Neural crest cell (in vitro differentiated cells): ENCODE measurements at regions not wholly inside any gene's neighbourhood (a gene's known extent, or its start where the extent isn't known, plus 50 kb on each side); places are given as distances from the start of the nearest gene placed in this dataset.

Source experiments
- DNase-seq: peaks from one replicate; pipeline ENCODE4 v3.0.0; 2021; ENCODE audit warnings: low read depth, mixed read lengths, low spot score
- H3K27ac Mint-ChIP-seq: one replicate; pipeline ENCODE4 v1.8.0; 2021; ENCODE audit warnings: mild to moderate bottlenecking, mixed read lengths; ENCODE audit not compliant: unreplicated experiment
- H3K27me3 Mint-ChIP-seq: 2 replicates; pipeline ENCODE4 v1.8.0; 2021; ENCODE audit warnings: low read depth, mild to moderate bottlenecking, mixed read lengths
- H3K36me3 Mint-ChIP-seq: 2 replicates; pipeline ENCODE4 v1.8.0; 2021; ENCODE audit warnings: low read depth, mild to moderate bottlenecking, mixed read lengths
- H3K4me1 Mint-ChIP-seq: 2 replicates; pipeline ENCODE4 v1.8.0; 2021; ENCODE audit warnings: mixed read lengths
- H3K4me3 Mint-ChIP-seq: one replicate; pipeline ENCODE4 v1.8.0; 2021; ENCODE audit warnings: mild to moderate bottlenecking, mixed read lengths
- H3K9me3 Mint-ChIP-seq: 2 replicates; pipeline ENCODE4 v1.8.0; 2021; ENCODE audit warnings: mixed read lengths
- CTCF ChIP-seq: fragments of 200-600 bp; sonication (generic); conservative IDR thresholded peaks from 2 replicates; pipeline ENCODE4 v1.5.0; 2021; ENCODE audit warnings: antibody characterized with exemption, mild to moderate bottlenecking

DNA sequence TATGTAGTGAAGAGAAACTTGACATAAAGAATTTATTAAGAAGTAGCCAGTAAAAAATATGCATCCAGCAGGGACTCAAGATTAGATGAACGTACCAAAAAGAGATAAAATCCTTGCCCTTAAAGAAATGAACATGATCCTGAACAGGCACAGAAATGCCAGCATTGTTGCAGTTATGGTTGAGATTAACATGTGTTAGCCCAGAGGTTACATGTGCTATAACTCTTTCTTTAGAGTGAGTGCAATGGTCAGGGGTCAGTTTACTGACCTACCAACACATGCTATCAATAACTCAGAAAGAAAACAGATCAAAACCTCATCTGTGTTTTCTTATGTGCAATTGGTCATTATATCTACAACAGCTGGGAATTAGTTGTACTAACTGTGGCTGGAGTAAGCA lies 166.1 kb upstream of the NDST3 start:
- peaks cover 39% of the 10 kb centered on the region for H3K4me1 Mint-ChIP-seq
- H3K27ac Mint-ChIP-seq: no peak overlapping the region
- DNase-seq: no peak
- H3K36me3 Mint-ChIP-seq: no peaks in the 10 kb centered on the region
- H3K4me3 Mint-ChIP-seq: no peak overlapping the region
- H3K27me3 Mint-ChIP-seq: no peaks in the 10 kb centered on the region
- H3K9me3 Mint-ChIP-seq: no peaks in the 10 kb centered on the region
- TF ChIP-seq CTCF: no peak

GRCh38 chr4:117873779-117874178 lies 160.5 kb upstream of the NDST3 start:
- no peak overlapping the region for H3K4me3 Mint-ChIP-seq
- no peaks in the 10 kb centered on the region for H3K9me3 Mint-ChIP-seq
- peaks cover 30% of the 10 kb centered on the region for H3K4me1 Mint-ChIP-seq
- no peak for TF ChIP-seq CTCF
- no peak overlapping the region for H3K27ac Mint-ChIP-seq
- DNase-seq: no peak
- H3K27me3 Mint-ChIP-seq: no peaks in the 10 kb centered on the region
- H3K36me3 Mint-ChIP-seq: no peaks in the 10 kb centered on the region

GRCh38 chr4:117874216-117874615 lies 160.1 kb upstream of the NDST3 start:
- no peak for DNase-seq
- Mint-ChIP-seq H3K4me3 (no peak overlapping the region), H3K27me3 (no peaks in the 10 kb centered on the region), H3K36me3 (no peaks in the 10 kb centered on the region), H3K4me1 (peaks cover 30% of the 10 kb centered on the region), H3K9me3 (no peaks in the 10 kb centered on the region), H3K27ac (peak overlapping the region; percentile 54)
- TF ChIP-seq CTCF: no peak

DNA sequence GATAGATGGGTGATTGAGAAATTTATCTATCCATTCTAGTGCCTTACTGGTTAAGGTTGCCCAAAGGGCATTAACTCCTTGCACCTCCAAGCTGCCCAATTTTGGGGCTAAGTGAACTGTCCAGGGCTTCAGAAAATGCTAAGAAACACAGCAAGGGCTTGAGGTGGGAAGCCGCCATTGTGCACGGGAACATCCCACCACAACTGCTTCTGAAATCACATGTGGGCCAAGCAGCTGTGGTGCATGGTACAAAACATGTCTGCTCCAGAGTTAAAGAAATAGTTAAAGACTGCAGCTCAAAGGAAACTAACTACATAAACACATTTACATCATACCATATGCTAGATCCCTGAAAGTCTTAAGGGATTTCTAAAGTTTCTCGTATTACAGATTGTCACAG lies 144.3 kb upstream of the NDST3 start:
- no peak for DNase-seq
- H3K9me3 Mint-ChIP-seq: peaks cover 3% of the 10 kb centered on the region
- H3K27me3 Mint-ChIP-seq: no peaks in the 10 kb centered on the region
- no peaks in the 10 kb centered on the region for H3K36me3 Mint-ChIP-seq
- no peak overlapping the region for H3K27ac Mint-ChIP-seq
- H3K4me1 Mint-ChIP-seq: no peaks in the 10 kb centered on the region
- H3K4me3 Mint-ChIP-seq: no peak overlapping the region
- TF ChIP-seq CTCF: no peak

DNA sequence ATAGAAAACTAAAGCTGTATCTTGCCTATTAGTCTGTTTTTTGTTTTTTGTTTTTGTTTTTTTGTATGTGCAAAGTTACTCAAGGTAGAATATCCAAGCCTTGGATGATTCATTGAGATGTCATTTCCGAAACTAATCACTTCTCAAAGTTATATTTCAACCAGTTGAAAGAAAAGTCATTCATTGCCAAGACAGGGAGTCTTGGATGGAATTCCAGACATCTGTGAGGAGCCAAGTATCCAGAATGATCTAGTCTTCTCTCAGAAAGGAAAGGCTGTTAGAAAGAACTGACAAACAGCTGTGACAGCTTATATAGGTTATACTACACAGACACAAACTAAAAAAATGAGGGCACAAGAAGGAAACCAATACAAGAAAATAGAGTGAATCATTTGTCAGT lies 141.1 kb upstream of the NDST3 start:
- Mint-ChIP-seq H3K36me3 (peaks cover 4% of the 10 kb centered on the region), H3K27ac (no peak overlapping the region), H3K4me1 (no peaks in the 10 kb centered on the region), H3K27me3 (no peaks in the 10 kb centered on the region), H3K4me3 (no peak overlapping the region), H3K9me3 (peaks cover 4% of the 10 kb centered on the region)
- DNase-seq: no peak
- no peak for TF ChIP-seq CTCF

DNA sequence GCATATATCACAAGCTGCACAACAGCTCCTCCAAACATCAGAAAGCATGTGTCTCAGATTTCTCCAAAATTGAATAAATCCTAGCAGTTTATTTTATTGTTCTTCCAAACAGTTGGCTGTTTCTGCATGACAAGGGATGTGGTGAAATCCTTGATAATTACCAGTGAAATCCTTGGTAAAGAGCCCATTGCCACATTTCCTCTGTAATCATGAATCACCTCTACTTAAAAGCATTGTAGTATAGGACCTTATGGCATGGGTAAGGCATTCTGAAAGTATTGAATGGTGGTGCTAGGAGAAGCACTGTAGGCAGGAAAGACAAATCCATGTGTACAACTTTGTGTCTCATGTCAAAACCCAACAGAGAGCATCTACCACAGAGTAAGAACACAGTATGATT lies 135.8 kb upstream of the NDST3 start:
- DNase-seq: no peak
- no peaks in the 10 kb centered on the region for H3K27me3 Mint-ChIP-seq
- no peak overlapping the region for H3K4me3 Mint-ChIP-seq
- no peaks in the 10 kb centered on the region for H3K4me1 Mint-ChIP-seq
- no peak overlapping the region for H3K27ac Mint-ChIP-seq
- H3K9me3 Mint-ChIP-seq: peaks cover 4% of the 10 kb centered on the region
- H3K36me3 Mint-ChIP-seq: peaks cover 4% of the 10 kb centered on the region
- no peak for TF ChIP-seq CTCF
